LoVo (cell line): ENCODE measurements at regions not wholly inside any gene's neighbourhood (a gene's known extent, or its start where the extent isn't known, plus 50 kb on each side); places are given as distances from the start of the nearest gene placed in this dataset.
"Not testable (repeated sequence)": the region's sequence is repeated elsewhere in the genome, so short reads cannot be mapped to it uniquely, and the experiment has no call there.

ENCODE experiments used
- DNase-seq: peaks from one replicate; pipeline ENCODE4 v3.0.0-alpha.2; 2016; ENCODE audit warnings: low spot score

DNA sequence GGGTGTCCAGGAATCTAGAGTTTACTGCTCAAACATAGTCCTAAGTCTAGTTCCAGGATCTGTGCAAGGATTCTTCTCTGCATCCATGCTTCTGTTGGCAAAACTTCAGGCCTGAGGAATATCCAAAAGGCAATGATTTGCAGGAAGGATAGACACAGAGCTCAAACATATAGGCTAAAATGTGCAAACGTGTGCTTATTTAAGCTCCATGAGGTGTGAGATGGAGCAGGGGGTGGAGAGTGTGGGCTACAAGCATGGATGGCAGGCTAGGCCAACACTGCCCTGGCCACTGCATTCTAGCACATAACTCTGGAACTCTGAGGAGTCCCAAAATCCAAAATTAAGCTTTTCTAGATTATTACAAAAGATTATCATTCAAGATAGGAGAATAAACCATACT lies 301.1 kb downstream of the PAX3 start:
- DNase-seq, result no peak

DNA sequence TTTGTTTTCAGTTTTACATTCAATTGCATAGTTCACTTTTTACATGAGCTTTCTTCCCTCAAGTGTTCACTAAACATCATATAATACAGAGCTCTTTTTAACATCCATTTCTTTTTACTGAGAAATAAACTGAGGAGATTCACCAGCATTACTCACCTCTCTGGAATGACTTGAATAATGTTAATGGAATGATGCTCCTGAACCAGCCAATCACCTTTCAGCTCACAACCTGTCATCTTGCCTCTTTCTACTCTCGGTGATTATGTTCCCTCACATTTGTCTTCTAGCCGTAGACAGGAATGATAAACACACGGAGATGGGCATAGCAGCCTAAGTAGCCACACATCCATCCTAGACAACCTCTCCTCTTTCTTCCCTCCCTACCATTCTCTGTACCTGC lies 301.7 kb downstream of the PAX3 start:
- DNase-seq, result peak; percentile 53

DNA sequence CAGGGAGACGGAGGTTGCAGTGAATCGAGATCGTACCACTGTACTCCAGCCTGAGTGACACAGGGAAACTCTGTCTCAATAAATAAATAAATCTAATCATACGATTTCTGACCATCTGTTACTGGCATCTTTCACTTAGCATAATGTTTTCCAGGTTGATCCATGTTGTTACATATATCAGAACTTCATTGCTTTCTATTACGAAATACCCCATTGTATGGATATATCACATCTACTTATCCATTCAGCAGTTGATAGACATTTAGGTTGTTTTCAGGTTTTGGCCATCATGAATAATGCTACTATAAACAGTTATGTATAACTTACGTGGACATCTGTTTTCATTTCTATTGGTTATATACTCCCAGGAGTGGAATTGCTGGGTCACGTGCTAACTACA lies 303.9 kb downstream of the PAX3 start:
- DNase-seq, result no peak

DNA sequence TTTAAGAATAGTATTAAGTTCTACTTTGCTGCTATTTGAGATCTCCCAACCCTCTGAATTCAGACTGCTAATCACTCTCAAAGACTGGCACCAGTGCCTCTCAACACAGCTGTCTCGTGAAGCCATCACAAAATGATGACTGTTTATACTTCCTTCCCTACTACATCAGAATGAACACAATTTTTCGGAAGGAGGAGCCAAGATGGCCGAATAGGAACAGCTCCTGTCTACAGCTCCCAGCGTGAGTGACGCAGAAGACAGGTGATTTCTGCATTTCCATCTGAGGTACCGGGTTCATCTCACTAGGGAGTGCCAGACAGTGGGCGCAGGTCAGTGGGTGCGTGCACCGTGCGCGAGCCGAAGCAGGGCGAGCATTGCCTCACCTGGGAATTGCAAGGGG lies 314.4 kb downstream of the PAX3 start:
- not testable (repeated sequence) for DNase-seq

DNA sequence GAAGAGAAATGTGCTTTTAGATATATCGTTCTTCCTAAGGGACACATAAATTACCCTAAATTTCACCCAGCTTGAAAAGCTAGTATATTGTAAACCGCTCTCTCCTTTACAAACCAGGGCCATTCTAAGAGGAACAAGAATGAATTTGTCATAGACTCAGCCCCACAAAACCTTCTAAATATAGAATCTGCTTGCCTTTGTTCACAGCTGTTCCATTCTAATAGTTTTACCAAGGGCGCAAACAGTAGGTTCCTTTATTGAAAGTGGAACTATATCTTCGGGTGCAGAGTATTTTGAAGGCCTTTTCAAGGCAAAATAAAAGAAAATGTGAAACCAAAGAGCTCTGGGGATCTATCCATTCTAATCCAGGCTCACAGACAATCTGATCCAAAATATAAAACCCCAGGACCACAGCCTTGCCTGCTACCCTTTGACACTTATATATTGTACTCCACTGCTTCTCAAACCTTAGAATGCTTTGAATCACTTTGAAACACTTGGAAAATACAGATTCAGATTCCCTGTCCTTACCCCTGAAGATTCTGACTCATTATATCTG lies 316.8 kb downstream of the PAX3 start:
- no peak for DNase-seq

DNA sequence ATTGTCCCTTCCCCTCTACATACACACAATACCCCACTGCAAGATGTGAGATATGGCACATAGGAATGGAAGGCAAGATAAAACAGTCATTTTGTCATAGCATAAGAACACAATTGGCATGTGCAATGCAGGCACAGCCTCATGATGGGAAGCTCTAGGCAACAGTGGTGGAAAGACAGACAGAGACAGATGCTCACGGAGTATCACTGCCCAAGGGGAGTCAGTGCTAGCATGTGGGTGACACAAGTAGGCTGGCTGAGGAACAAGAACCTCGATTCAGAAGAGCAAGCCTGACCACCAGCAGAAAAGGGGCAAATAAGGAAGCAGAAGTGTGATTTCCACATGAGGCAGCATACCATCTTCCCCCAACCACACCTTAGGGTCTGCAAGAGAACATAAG lies 323.6 kb downstream of the PAX3 start:
- DNase-seq, result no peak

DNA sequence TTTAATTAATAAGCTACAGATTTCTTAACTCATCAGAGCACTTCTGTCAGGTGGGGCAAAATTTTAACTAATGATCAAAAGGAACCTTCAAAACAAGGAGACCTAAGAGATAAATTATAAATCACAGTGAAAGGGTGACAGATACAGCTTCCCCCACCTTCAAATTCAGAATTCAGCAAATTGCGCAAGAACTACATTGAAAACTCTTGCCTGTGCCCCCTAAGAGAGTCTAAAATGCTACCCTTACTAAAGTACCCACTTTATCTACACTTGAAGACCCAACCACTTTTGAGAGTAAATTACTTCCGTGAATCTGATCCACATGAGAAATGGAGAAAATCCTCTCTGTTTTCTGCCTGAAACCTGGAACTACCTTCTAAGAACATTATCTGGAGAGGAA lies 324.9 kb downstream of the PAX3 start:
- no peak for DNase-seq

DNA sequence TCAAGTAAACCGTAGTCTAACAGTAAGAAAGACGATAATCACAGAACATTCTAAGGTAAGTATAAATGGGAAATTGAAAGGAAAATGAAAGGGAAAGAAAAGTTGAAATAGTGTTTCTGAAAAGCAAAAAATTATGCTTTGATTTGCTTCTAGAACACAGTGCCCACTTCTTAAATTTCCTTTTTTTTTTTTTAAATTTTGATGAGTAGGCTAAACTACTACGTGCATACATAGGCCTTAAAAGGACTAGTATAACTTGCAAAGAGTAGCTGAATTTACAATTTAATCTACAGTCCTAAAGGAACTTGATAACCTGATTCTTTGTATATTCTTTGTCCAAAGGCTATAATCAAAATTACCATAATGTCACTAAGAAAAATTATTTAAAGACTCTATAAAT lies 325.3 kb downstream of the PAX3 start:
- DNase-seq, result no peak

DNA sequence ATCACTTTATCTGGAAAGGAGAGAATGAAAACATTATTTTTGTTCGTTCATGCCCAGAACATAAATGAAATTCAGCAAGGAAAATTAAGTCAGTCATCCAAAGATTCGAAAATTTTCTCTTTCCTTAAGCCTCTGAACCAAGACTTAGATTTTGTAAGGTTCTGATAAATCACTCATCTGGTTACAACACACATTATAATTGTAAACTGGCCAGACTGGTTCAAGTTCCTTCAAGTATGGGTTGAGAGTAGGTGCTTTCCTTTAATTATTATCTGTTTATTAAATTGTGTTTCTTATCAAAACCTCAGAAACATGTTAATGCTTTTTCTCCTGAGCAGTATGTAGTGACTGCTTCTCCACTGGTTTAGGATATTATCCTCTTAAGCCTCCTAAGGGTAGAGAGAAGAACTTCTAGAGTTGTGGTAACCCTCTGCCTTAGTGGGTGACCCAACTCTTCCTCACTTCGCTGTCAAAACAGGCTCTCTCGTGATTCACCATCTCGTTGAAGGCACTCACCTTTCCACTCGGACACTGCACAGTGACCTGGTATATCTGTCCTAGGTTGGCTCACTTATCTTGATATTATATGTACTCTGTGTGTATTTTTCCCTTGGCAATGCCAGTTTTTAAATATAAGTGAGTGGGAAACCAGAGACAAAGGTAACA lies 325.9 kb downstream of the PAX3 start:
- DNase-seq, result no peak

DNA sequence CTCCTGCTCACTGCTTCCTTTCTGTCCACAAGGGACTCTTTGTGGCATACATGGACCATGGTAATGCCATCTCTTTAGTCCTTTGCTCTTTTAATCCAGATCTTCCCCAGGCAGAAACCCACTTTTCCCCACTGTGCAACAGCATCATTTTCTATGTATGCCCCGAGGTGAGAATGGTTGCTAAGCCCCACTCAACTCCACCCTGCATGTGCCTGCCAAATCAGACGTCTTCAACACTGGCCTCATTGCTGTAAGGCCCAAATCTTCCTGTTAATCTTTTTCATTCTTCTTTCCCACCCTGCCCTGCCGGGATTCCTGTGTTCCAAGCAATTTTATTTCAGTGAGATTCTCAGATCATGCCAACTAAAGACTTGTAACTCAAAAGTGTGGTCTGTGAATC lies 328.4 kb downstream of the PAX3 start:
- no peak for DNase-seq

DNA sequence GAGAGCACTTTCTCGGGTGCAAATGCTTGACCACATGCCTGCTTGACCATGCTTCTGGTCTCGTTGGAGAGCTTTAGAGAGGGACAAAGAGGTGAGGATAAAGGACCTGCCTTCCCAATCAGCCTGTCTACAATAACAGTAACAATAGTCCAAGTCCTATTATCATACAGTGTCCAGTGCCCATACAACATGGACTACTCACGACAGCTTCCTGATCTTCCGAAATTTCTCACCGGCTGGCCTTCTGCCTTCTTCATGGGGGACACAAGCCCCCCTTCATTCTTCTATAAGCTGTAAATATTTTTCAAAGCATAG lies 329.0 kb downstream of the PAX3 start:
- no peak for DNase-seq

DNA sequence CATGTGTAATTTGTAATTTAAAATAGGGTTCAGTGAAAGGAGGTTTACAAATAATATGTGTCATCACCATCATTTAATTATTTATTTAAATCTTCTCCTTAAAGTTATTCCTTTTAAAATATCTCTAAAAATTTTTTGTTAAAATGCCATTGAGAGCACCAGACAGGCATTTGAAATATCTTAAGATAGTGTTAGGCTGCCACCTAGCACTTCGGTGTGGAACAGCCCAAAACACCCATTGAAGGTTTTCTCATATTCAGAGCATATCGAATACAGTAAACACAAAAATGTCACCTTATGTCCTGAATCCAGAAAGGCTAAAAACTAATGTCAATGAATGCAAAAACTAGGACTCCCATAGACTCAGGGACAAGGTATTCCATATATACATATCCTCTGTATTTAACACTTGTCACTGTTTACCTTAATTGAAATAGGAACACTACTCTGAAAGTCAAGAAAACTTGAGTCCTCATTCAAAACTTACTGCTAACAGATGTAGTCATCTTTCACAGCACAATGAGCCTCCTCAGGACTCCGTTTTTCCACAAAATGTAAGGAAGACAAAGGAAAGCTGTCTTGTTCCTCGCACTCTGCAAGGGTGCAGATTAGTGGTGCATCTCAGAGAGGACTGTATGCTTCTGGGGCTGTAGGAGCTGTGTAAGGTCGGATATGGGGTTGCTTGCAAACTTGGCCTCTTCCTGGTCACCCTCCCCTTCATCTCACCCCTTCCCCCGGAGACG lies 329.5 kb downstream of the PAX3 start:
- peak; percentile 26 for DNase-seq

DNA sequence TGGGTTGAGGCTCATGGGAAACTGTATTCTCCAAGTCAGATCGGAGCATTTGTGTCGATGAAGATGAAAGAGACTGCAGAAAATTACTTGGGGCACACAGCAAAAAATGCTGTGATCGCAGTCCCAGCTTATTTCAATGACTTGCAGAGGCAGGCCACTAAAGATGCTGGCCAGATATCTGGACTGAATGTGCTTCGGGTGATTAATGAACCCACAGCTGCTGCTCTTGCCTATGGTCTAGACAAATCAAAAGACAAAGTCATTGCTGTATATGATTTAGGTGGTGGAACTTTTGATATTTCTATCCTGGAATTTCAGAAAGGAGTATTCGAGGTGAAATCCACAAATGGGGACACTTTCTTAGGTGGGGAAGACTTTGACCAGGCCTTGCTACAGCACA lies 336.6 kb downstream of the PAX3 start:
- DNase-seq, result no peak

DNA sequence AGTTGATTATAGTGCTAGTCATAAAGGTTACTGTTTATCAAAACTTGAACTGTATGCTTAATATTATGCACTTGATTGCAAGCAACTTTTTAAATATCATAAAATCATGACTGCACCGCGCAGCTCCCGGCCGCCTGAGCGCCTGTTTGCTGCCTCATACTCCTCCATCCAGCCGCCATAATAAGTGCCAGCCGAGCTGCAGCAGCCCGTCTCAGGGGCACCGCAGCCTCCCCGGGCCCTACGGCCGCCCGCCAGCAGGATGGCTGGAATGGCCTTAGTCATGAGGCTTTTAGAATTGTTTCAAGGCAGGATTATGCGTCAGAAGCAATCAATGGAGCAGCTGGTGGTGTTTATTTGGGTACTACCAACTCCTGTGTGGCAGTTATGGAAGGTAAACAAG lies 337.2 kb downstream of the PAX3 start:
- no peak for DNase-seq

DNA sequence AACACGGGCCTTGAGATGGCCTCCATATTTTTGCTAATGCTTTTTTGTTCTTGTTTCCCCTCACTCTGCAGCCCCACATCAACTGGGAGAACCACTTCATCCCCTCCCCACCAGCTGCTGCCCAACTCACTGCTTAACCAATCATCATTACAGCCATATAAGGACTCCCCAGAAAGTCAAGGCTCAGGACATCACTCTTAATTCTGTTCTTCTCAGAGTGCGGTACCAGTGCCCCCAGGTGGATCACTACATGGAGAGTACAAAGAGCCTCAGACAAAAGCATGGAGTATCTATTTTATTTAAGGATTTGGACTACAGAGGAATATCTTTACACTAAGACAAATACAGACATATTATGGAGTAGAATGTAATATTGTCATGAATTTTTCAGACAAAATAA lies 340.6 kb downstream of the PAX3 start:
- no peak for DNase-seq

DNA sequence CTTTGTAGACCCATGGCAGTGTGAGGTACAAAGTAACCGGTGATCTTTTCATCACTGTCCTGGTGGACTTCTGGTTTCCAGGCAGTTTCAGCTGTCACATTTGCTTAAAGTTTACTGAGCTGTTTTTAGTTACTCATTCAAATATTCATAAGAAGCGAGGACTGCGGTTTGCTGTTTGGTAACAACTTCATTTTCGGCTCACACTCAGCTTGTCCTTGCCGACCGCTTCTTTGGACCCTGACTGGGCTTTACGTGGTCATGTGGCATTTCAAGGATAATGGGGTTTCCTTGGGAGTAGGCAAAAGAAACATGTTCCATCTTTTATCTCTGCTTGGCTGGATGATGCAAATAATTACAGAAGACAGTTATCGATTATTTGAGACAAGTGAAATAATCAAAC lies 350.7 kb downstream of the PAX3 start:
- DNase-seq, result no peak

DNA sequence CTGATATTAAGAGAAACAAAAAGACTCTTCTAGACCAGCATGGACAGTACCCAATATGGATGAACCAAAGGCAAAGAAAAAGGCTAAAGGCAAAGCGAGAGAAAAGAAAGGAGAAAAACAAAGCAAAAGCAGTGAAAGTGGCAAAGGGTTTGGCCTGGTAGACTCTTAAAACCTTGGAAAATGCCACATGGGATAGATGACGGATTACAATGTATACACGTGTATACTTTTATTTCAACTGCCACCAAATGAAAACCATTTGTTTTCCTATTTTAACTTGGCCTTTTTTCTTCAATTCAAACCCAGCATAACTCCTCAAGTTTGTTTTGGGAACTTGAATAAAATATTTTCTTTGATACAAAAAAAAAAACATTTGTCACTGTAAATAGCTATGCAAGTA lies 354.3 kb downstream of the PAX3 start:
- DNase-seq, result not testable (repeated sequence)

DNA sequence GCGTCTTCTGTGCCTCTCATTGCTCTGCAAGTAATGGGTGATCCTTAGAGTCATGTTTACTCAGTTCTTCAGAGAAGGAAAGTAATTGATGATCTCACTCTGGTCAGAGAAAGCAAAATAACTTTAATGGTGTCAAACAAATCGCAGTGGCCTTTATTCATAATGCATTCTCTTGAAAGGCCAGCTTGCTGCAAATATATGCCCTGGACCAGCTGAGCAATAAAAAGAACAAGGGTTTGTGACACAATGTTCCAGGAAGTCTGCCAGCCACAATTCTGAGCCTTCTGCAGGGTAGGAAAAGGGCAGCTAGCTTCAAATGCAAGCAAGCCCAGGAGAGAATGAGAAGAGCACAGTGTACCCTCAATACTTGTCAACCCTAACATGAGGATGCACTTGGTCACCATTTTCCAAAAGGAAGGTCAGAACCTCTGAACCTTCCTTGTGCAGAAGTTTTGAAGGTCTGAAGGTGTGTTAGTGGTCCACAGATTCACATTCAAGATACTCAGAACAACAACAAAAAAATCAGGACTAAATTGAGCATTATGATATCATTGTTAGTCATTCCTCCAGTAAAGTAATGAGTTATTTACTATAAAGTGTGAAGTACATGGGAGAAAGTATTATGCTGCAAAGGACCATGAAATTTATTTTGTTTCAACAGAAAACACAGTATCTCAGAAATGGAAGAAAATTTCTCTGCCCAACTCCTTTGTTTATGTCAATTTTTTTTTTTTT lies 355.6 kb downstream of the PAX3 start:
- no peak for DNase-seq

DNA sequence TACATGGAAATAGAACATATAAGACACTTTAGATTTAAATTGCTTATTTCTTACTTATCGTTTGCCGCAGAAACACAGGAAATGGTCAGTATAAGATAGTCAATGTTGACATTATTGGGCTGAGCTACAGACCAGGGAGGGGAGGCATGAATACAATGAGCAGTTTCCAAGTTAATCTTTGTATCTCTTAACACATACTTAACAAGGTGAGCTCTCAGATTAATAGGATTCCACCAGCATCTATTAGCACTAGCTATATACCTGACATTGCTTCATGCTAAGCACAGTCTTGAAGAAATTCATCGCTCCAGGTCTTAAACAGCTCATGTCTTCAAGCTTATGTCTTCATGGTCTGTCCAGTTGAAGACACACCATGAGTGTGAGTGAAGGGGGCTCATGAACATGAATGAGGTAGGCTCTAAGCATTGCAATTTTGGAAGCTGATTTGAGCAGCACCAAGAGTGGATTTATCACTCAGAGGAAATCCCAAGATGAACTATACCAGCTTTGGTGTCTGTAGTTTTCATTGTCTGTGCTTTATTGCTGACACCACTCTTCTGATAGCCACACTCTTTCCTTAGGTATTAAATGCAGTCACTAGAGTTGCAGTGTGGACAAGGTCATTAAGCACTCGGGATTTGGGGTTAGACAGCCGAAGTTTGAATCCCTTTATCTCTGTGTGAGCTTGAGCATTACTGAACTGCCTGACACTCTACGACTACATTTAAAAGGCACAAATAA lies 359.3 kb upstream of the EPHA4 start:
- no peak for DNase-seq

DNA sequence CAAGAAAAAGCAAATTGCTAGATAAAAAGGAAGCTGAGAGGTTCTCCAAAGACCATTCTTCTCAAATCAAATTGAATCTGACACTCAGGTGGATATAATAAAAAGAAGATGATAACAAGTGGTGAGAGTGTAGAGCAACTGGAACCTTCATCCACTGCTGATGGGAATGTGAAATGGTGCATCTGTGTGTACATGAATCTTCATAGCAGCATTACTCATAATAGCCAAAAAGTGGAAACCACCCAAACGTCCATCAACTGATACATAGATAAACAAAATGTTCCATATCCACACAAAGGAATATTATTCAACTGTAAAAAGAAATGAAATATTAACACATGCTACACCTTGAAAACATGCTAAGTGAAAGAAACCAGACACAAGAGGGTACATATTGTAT lies 357.2 kb upstream of the EPHA4 start:
- no peak for DNase-seq

DNA sequence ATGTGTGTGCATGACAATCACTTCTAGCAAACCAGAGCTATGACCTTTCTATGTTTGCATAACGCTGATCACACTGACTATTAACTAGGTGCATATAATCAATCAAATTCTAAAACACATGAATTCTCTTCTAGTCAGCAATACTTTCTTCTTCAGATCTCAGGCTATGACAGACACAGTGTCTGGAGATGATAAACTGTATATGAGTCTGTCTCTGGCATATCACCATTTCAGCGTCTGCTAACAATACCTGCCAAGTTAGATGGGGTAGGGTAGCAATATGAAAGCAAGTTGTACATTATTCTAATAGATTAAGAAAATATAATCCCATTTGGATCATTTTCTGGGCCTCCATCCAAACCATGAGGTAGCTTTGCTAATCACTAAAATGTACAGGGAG lies 354.2 kb upstream of the EPHA4 start:
- DNase-seq, result no peak

DNA sequence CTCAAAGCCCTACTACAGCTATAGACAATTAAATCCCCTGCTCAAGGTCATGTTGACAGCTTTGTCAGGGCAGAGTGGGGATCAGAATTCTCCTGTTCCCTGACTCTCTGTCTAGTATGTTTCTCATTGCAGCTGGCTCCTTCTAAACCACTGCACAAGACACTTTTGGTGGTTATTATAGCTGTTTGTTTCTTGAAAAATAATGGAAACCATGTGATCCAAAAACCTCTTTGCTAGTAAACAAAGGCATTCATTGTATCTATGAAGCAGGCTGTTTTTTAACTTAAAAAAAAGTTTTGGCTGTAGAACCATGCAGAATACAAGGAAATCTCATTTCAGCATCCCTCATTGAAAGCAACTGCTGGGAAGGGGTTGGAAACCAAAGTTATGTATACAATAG lies 352.5 kb upstream of the EPHA4 start:
- no peak for DNase-seq

DNA sequence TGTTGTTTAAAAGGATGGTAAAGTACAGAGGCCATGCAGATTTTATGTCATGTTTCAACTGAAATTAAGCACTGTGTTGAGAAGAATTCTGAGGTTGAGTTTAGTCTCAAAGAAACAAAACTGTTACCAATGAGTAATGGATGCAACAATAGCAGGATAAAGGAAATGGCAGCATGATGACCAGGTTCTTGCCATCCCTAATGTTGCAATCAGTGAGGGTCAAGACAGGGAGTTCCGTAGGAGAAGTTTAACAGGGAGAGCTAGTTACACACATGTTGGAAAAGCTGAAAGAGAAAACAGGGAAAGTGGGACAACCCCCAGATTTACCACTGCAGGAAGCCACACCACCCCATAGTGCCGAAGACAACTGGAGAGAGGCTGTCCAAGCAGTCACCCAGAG lies 343.8 kb upstream of the EPHA4 start:
- no peak for DNase-seq
